ENCODE measurements at regions not wholly inside any gene's neighbourhood (a gene's known extent, or its start where the extent isn't known, plus 50 kb on each side); places are given as distances from the start of the nearest gene placed in this dataset.
"Not testable (repeated sequence)": the region's sequence is repeated elsewhere in the genome, so short reads cannot be mapped to it uniquely, and the experiment has no call there.

DNA sequence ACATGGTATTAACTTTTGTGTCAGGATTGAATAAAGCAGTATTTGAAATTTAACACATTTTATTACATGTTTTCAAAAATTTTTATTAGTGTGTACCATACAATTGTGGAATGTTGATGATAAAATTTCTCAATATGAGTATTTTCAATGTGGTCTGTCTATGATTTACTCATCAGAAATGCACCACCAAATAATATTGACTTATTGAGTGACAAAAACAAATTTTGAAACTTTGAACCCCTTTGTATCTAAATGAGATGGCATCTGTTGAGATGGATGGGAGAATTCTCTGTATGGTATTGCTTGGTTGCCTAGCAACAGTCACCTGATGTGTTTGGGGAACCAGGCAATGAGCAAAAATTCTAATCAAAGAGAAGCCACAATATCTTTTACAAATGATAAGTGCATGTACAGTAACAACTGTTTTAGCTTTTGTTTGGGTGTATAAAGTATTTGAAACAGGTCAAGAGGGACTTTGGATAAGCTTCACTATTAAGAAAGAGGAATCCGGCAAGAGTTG lies 400.1 kb downstream of the CCDC85A start:
- ATAC-seq: no peak
- intact Hi-C loops (cut with DNase I): no loop called here
- no peak for DNase-seq (ENCODE audit: missing footprints)

DNA sequence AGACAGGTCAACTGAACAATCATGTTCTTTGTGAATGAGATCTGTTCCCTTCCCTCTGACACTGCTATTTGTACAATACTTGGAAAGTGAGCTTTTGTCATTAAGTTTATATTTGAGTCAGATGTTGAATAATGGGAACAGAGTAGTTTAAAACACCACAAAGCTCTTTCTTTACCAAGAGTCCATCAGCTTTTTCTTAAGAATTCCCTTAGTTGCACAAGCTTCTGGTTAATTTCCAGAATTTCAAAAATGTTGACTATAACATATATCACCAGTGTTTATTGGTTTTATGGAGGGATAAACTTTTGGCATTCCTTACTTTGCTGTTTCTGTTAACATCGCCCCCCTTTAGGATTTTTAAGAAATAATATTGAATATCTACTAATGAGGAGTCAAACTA lies 403.7 kb downstream of the CCDC85A start:
- ATAC-seq: no peak
- no peak for DNase-seq (ENCODE audit: missing footprints)
- intact Hi-C loops (cut with DNase I): no loop called here

- intact Hi-C loops (cut with DNase I): no loop called here
- ATAC-seq (no peak), DNase-seq (ENCODE audit: missing footprints) (no peak)
Measured at GRCh38 chr2:56589194-56589593, 405.4 kb downstream of the CCDC85A start.

DNA sequence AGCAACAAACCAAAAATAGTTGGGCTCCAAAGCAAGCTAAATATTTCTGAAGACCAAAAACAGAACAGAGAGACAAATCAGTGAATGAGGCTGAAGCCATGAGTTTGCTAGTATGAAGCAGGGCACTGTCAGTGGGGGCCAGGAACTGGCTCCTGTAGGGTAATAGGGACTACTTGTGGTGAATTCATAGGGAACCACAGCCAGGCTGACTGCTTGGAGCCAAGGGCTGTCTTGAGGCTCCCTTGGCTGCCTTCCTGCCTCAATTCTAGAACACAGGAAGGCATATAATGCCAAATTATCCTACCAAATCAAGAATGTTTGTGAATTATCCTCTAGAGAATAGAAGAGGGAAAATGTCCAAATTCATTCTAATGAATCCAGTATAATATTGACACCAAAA lies 406.0 kb downstream of the CCDC85A start:
- DNase-seq (ENCODE audit: missing footprints): no peak
- no peak for ATAC-seq
- intact Hi-C loops (cut with DNase I): no loop called here

DNA sequence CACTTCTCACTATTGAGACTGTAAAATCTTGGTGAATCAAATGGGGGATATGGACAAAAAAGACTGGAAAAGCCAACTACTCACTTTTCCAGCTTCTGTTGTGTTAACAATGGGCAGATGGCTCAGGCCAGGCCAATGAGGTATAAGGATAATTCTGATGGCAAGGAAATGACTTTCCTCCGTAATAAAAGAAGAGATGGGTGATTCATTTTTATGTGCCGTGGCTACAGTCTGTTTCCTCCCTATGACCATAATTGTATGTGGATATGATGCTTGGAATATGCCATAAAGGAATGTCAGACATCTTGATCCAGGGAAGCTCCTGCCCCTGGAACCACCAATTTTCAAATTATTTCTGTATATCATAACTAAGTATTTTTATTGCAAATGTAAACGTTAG lies 406.8 kb downstream of the CCDC85A start:
- intact Hi-C loops (cut with DNase I): no loop called here
- no peak for DNase-seq (ENCODE audit: missing footprints)
- ATAC-seq: no peak

- not testable (repeated sequence) for DNase-seq (ENCODE audit: missing footprints); ATAC-seq
Measured at GRCh38 chr2:56606086-56606485, 422.3 kb downstream of the CCDC85A start.

DNA sequence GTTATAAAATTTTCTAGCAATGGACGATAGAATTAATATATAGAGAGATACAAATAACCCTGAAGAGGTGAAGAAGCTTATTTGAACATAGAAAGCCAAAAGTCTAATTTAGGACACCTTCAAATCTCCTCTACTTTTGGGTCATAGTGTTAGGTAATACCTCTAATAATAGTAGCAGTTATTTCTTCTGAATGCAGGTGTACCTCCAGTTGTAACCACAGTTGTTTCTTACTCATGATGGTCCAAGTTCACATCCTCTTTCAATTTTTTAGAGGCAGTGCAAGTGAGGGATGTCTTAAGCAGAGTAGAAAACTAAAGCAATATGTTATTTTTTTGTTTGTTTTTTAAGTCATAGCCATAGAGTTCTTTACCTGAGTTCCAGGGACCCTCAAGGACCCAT lies 429.5 kb downstream of the CCDC85A start:
- intact Hi-C loops (cut with DNase I): no loop called here
- DNase-seq (ENCODE audit: missing footprints) (no peak), ATAC-seq (no peak)

More at GRCh38 chr2:56606086-56606485, 422.3 kb downstream of the CCDC85A start:
- intact Hi-C loops (cut with DNase I): not testable (repeated sequence)

- DNase-seq (ENCODE audit: missing footprints) (no peak), ATAC-seq (no peak)
- intact Hi-C loops (cut with DNase I): no loop called here
Measured at GRCh38 chr2:56613920-56614319, 430.1 kb downstream of the CCDC85A start.

DNA sequence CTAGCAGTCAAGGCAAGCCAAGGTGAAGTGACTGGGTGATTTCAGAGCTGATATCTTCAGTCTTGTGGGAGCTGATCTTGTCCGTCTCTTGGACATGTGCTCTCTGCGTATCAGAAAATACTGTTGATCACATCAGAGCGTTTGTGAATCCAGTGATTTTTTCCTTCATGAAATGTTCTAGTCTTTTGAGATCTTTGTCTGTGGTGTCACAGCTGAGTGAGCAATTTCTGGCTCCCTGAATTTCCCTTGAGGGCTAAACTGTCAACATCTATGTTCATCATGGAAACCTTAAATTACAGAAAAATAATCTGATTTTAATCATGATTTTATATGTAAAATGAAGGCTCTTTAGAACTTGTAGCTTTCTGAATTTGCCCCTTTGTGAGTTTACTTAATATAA lies 432.0 kb downstream of the CCDC85A start:
- ATAC-seq: no peak
- no peak for DNase-seq (ENCODE audit: missing footprints)
- intact Hi-C loops (cut with DNase I): no loop called here

- DNase-seq (ENCODE audit: missing footprints) (no peak), ATAC-seq (no peak)
- intact Hi-C loops (cut with DNase I): no loop called here
Measured at GRCh38 chr2:56624181-56624580, 440.4 kb downstream of the CCDC85A start.

GRCh38 chr2:56626927-56627326 lies 443.1 kb downstream of the CCDC85A start:
- DNase-seq (ENCODE audit: missing footprints): no peak
- ATAC-seq: no peak
- intact Hi-C loops (cut with DNase I): no loop called here

DNA sequence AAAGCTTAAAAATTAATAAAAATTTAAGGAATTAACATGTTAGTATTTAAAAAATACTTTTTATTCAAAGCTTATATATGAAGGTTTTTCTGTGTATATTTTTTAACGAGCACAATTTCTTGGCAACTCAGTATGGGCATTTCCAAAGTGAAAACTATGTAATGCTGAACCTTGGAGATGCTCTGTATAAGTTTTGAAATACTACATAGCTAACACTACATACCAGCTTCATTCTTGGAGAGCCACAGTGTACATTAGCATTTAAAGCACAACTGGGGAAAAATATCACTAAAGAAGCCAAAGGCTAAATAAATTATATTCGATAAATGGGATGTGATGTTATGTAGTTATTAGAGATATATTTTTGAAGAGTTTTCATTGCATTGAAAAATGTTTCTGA lies 446.5 kb downstream of the CCDC85A start:
- no peak for ATAC-seq
- intact Hi-C loops (cut with DNase I): no loop called here
- no peak for DNase-seq (ENCODE audit: missing footprints)

GRCh38 chr2:56647997-56648396 lies 464.2 kb downstream of the CCDC85A start:
- intact Hi-C loops (cut with DNase I): no loop called here
- DNase-seq (ENCODE audit: missing footprints) (no peak), ATAC-seq (no peak)

DNA sequence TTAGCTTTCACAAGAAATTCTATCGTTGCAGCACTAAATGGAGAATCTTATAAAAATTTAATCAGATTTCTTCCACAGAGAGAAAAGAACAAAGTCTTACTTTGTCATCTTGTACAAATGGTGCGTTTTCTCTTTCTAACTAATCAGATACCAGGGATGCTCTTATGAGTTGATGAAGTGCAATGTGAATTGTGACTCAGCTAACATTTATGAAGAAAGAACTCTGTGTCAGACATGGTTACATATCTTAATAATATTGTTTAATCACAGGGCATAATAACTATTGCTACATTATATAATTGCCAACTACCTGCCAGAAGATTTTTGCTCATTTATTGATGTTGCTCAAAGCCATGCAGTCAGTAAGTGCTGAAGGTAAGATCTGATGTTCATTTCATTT lies 465.0 kb downstream of the CCDC85A start:
- ATAC-seq (no peak), DNase-seq (ENCODE audit: missing footprints) (no peak)
- intact Hi-C loops (cut with DNase I): no loop called here

GRCh38 chr2:56654936-56655335 lies 471.1 kb downstream of the CCDC85A start:
- DNase-seq (ENCODE audit: missing footprints) (no peak), ATAC-seq (no peak)
- intact Hi-C loops (cut with DNase I): no loop called here

GRCh38 chr2:56656826-56657225 lies 473.0 kb downstream of the CCDC85A start:
- intact Hi-C loops (cut with DNase I): no loop called here
- DNase-seq (ENCODE audit: missing footprints) (no peak), ATAC-seq (no peak)

- ATAC-seq: no peak
- no peak for DNase-seq (ENCODE audit: missing footprints)
- intact Hi-C loops (cut with DNase I): no loop called here
Measured at GRCh38 chr2:56666777-56667176, 483.0 kb downstream of the CCDC85A start.

DNA sequence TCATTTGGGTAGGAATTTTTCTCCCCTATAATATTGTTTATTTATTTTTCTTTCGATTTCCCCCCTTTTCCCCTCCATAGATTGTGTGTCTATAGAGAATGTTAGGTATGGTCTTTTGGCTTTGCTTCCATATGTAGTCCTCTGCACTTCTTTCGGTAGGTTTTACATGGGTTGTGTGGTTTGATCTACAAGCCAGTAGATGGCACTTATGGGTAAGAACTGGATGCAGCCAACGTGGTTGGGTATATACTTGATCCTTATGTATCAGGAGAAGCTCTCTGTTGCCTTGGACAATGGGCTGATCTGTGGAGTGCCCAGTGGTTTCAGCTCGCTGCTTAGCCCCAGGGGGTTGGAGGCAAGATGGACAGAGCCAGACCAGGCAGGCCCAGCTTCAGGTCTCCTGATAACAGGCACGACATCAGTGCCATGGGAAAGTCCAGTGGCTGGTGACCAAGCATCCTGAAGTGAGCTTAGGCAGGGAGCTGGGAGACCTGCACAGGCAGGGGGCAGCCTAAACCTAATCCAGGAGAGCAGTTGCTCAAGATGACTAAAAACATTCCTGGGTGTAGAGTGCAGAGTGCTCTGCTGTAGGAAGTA lies 488.3 kb downstream of the CCDC85A start:
- intact Hi-C loops (cut with DNase I): no loop called here
- ATAC-seq: no peak
- DNase-seq (ENCODE audit: missing footprints): no peak

GRCh38 chr2:56674084-56674483 lies 490.3 kb downstream of the CCDC85A start:
- intact Hi-C loops (cut with DNase I): no loop called here
- DNase-seq (ENCODE audit: missing footprints) (no peak), ATAC-seq (no peak)

DNA sequence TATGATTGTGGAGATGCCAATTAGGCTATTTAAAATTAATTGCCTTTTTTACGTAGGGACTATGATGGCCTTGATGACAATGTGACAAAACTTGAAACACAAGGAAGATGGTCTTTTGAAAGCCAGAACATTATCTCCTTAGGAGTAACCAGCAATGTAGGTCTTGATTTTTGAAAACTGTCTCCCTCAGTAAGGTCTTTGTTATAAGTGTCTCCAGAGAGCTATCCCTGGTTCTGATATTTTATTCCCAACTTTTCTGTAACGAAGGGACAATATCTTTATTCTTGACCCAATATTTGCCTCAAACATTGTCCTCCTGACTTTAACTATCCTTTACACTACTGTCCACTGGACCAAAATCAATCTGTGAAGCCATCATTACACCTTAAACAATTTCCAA lies 493.2 kb downstream of the CCDC85A start:
- ATAC-seq (no peak), DNase-seq (ENCODE audit: missing footprints) (no peak)
- intact Hi-C loops (cut with DNase I): no loop called here

DNA sequence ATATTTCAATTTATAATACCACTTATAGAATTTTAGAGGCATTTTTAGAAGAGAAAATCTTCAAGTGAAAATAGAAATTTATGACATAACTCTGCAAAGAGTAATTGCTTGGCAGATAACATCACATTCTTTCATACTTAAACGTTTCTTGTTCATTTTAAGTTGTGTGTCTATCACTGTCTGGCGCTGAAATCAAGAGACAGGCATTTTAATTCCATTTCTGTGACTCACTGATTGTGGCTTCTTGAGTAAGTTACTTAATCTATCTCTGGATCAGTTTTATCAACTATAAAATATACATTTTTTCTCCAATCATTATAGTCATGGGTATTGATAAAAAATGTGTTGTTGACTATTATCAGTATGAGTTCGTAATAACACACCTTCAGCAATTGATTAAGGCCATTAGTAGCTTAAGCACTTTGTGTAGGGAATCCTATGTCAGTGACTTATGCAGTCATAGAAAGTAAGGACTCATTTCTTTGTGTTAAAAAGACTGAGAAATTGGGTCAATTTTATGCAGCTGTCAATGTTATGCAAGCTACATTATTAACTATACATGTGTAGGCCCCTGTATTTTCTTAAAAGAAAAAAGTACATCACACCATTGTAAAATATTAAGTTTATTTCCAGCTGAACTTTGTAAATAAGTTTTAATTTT lies 497.3 kb downstream of the CCDC85A start:
- ATAC-seq: no peak
- intact Hi-C loops (cut with DNase I): no loop called here
- no peak for DNase-seq (ENCODE audit: missing footprints)
